H9 (cell line): ENCODE measurements at regions not wholly inside any gene's neighbourhood (a gene's known extent, or its start where the extent isn't known, plus 50 kb on each side); places are given as distances from the start of the nearest gene placed in this dataset.

Experiments
- DNase-seq: peaks from one replicate; pipeline ENCODE4 v3.0.0-alpha.2; 2017
- H2AFZ ChIP-seq: one replicate; pipeline ENCODE4 v1.6.1; 2013; ENCODE audit warnings: mild to moderate bottlenecking, low read length, control low read depth, moderate library complexity
- H2AK5ac ChIP-seq: 2 replicates; pipeline ENCODE4 v1.6.1; 2013; ENCODE audit warnings: low read length, control low read depth, mixed read lengths; ENCODE audit not compliant: insufficient read length
- H2BK120ac ChIP-seq: one replicate; pipeline ENCODE4 v1.6.1; 2013; ENCODE audit warnings: low read depth, mild to moderate bottlenecking, low read length, control low read depth, inconsistent platforms; ENCODE audit not compliant: poor library complexity, severe bottlenecking
- H2BK12ac ChIP-seq: 2 replicates; pipeline ENCODE4 v1.6.1; 2013; ENCODE audit warnings: low read length, control low read depth, mixed read lengths, low read depth; ENCODE audit not compliant: insufficient read length
- H2BK15ac ChIP-seq: 2 replicates; pipeline ENCODE4 v1.6.1; 2013; ENCODE audit warnings: low read depth, low read length, control low read depth
- H2BK20ac ChIP-seq: one replicate; pipeline ENCODE4 v1.6.1; 2013; ENCODE audit warnings: low read depth, mild to moderate bottlenecking, low read length, control low read depth, inconsistent platforms; ENCODE audit not compliant: poor library complexity, severe bottlenecking
- H2BK5ac ChIP-seq: 2 replicates; pipeline ENCODE4 v1.6.1; 2013; ENCODE audit warnings: low read length, control low read depth, mixed read lengths; ENCODE audit not compliant: insufficient read length
- H3K14ac ChIP-seq: 2 replicates; pipeline ENCODE4 v1.6.1; 2013; ENCODE audit warnings: low read length, control low read depth; ENCODE audit not compliant: insufficient read depth
- H3K18ac ChIP-seq: 2 replicates; pipeline ENCODE4 v1.6.1; 2013; ENCODE audit warnings: low read depth, mild to moderate bottlenecking, mixed read lengths, low read length, control low read depth; ENCODE audit not compliant: insufficient read length
- H3K23ac ChIP-seq: 2 replicates; pipeline ENCODE4 v1.6.1; 2013; ENCODE audit warnings: low read length, control low read depth, mixed read lengths, low read depth; ENCODE audit not compliant: insufficient read length
- H3K23me2 ChIP-seq: 2 replicates; pipeline ENCODE4 v1.6.1; 2013; ENCODE audit warnings: low read depth, mild to moderate bottlenecking, mixed read lengths, low read length, control low read depth; ENCODE audit not compliant: insufficient read length, poor library complexity, severe bottlenecking
- H3K27ac ChIP-seq: 2 replicates; pipeline ENCODE4 v1.5.1; 2013; ENCODE audit warnings: low read length, control low read depth, mixed read lengths, low read depth; ENCODE audit not compliant: insufficient read length
- H3K27me3 ChIP-seq: 2 replicates; pipeline ENCODE4 v1.6.1; 2013; ENCODE audit warnings: low read length, control low read depth, inconsistent platforms; ENCODE audit not compliant: insufficient read depth
- H3K4ac ChIP-seq: 2 replicates; pipeline ENCODE4 v1.6.1; 2013; ENCODE audit warnings: low read depth, mild to moderate bottlenecking, control low read depth, inconsistent platforms, low read length, moderate library complexity
- H3K4me1 ChIP-seq: 2 replicates; pipeline ENCODE4 v1.6.1; 2013; ENCODE audit warnings: low read length, control low read depth, inconsistent platforms; ENCODE audit not compliant: insufficient read depth
- H3K4me2 ChIP-seq: 2 replicates; pipeline ENCODE4 v1.6.1; 2013; ENCODE audit warnings: low read length, control low read depth, mixed read lengths; ENCODE audit not compliant: insufficient read length, insufficient read depth
- H3K56ac ChIP-seq: 2 replicates; pipeline ENCODE4 v1.6.1; 2013; ENCODE audit warnings: low read depth, mild to moderate bottlenecking, mixed read lengths, low read length, control low read depth; ENCODE audit not compliant: insufficient read length
- H3K79me1 ChIP-seq: 2 replicates; pipeline ENCODE4 v1.6.1; 2013; ENCODE audit warnings: low read depth, mild to moderate bottlenecking, moderate library complexity, low read length, control low read depth, inconsistent platforms; ENCODE audit not compliant: insufficient read depth, poor library complexity, severe bottlenecking
- H3K79me2 ChIP-seq: 2 replicates; pipeline ENCODE4 v1.6.1; 2013; ENCODE audit warnings: low read length, control low read depth, inconsistent platforms; ENCODE audit not compliant: insufficient read depth
- H3K9ac ChIP-seq: 2 replicates; pipeline ENCODE4 v1.6.1; 2013; ENCODE audit warnings: low read length, control low read depth, mixed read lengths; ENCODE audit not compliant: insufficient read length; ENCODE audit errors: extremely low read depth
- H3K9me3 ChIP-seq: one replicate; pipeline ENCODE4 v1.6.1; 2013; ENCODE audit warnings: low read depth, low read length, inconsistent platforms; ENCODE audit not compliant: control insufficient read depth
- H3T11ph ChIP-seq: one replicate; pipeline ENCODE4 v1.6.1; 2013; ENCODE audit warnings: mild to moderate bottlenecking, low read length, control low read depth, inconsistent platforms
- H4K20me1 ChIP-seq: one replicate; pipeline ENCODE4 v1.6.1; 2013; ENCODE audit not compliant: control insufficient read depth, insufficient read length, insufficient read depth
- H4K5ac ChIP-seq: 2 replicates; pipeline ENCODE4 v1.6.1; 2013; ENCODE audit warnings: low read depth, mild to moderate bottlenecking, mixed read lengths, low read length, control low read depth; ENCODE audit not compliant: insufficient read length
- H4K8ac ChIP-seq: replicated peaks from 2 replicates; pipeline ENCODE4 v1.6.1; 2013; ENCODE audit warnings: low read length, control low read depth, mixed read lengths, low read depth; ENCODE audit not compliant: insufficient read length
- H4K91ac ChIP-seq: 2 replicates; pipeline ENCODE4 v1.6.1; 2013; ENCODE audit warnings: low read depth, mild to moderate bottlenecking, moderate library complexity, mixed read lengths, low read length, control low read depth; ENCODE audit not compliant: insufficient read length
- H3K27ac Mint-ChIP-seq, 3 experiments: 2 replicates in 2 of 3; 3 replicates in 1 of 3; pipeline ENCODE4 v1.8.0; 2020 to 2021; ENCODE audit warnings: mixed read lengths in 3 of 3, mild to moderate bottlenecking in 1 of 3, moderate library complexity in 1 of 3
- H3K27me3 Mint-ChIP-seq: 2 replicates; pipeline ENCODE4 v1.8.0; 2021; ENCODE audit warnings: low read depth, mild to moderate bottlenecking, moderate library complexity, mixed read lengths
- H3K36me3 Mint-ChIP-seq, 3 experiments: 2 replicates in 2 of 3; 3 replicates in 1 of 3; pipeline ENCODE4 v1.8.0; 2020 to 2021; ENCODE audit warnings: low read depth in 3 of 3, mixed read lengths in 3 of 3; ENCODE audit not compliant: insufficient read depth in 1 of 3
- H3K4me1 Mint-ChIP-seq, 2 experiments: 2 replicates each; pipeline ENCODE4 v1.8.0; 2020; ENCODE audit warnings: mixed read lengths in 2 of 2
- H3K4me3 Mint-ChIP-seq, 2 experiments: 2 replicates in 1 of 2; 3 replicates in 1 of 2; pipeline ENCODE4 v1.8.0; 2020 to 2021; ENCODE audit warnings: mild to moderate bottlenecking in 2 of 2, mixed read lengths in 2 of 2, moderate library complexity in 1 of 2
- H3K9me3 Mint-ChIP-seq, 2 experiments: 2 replicates in 1 of 2; 3 replicates in 1 of 2; pipeline ENCODE4 v1.8.0; 2020; ENCODE audit warnings: mild to moderate bottlenecking in 2 of 2, mixed read lengths in 2 of 2, moderate library complexity in 1 of 2
- CTCF ChIP-seq: fragments of 200-600 bp; sonication (generic); conservative IDR thresholded peaks from 3 replicates; pipeline ENCODE4 v1.8.0; 2021; ENCODE audit warnings: antibody characterized with exemption, mild to moderate bottlenecking
- WGBS: extraction: QIAGEN DNeasy Blood & Tissue Kit; methylation state at CpG from one replicate; pipeline ENCODE4 v1.1.7; 2013; ENCODE audit warnings: missing lambda C conversion rate, low lambda C conversion rate, mixed read lengths; ENCODE audit not compliant: insufficient read length; ENCODE audit errors: extremely low coverage; 5-methylcytosine and 5-hydroxymethylcytosine counted together

- H2BK15ac ChIP-seq = no peak overlapping the region
- TF ChIP-seq CTCF = no peak
- WGBS = no CpG with 5 or more reads among the region's 1 CpG
- H3K4me1 ChIP-seq = no peaks in the 10 kb centered on the region
- Mint-ChIP-seq H3K4me1 (peaks cover 0 to 4% of the 10 kb centered on the region in 2 experiments; a peak in 1 of 4 replicates), H3K36me3 (peaks cover 0 to 7% (median 0%) of the 10 kb centered on the region in 3 experiments; a peak in 3 of 7 replicates), H3K27ac (no peak overlapping the region), H3K9me3 (peaks cover 3 to 7% of the 10 kb centered on the region in 2 experiments; a peak in 3 of 5 replicates), H3K27me3 (peaks cover 1% of the 10 kb centered on the region; the same call in 1 of the 2 replicates), H3K4me3 (no peak overlapping the region)
- no peaks in the 10 kb centered on the region for H4K20me1 ChIP-seq
- H3T11ph ChIP-seq = no peak overlapping the region
- H2BK120ac ChIP-seq = no peak overlapping the region
- no peak overlapping the region for H4K5ac ChIP-seq
- no peak for DNase-seq
- H3K23me2 ChIP-seq = no peaks in the 10 kb centered on the region
- H3K14ac ChIP-seq = no peak overlapping the region
- H3K4ac ChIP-seq = no peak overlapping the region
- no peak overlapping the region for H3K9ac ChIP-seq
- H3K23ac ChIP-seq = no peak overlapping the region
- H3K9me3 ChIP-seq = no peaks in the 10 kb centered on the region
- no peak overlapping the region for H3K4me2 ChIP-seq
- H3K27me3 ChIP-seq = no peaks in the 10 kb centered on the region
- no peak overlapping the region for H2BK5ac ChIP-seq
- H3K56ac ChIP-seq = no peak overlapping the region
- no peak overlapping the region for H2BK20ac ChIP-seq
- no peak overlapping the region for H2BK12ac ChIP-seq
- H3K27ac ChIP-seq = no peak overlapping the region
- no peak overlapping the region for H4K8ac ChIP-seq
- H3K18ac ChIP-seq = no peak overlapping the region
- H3K79me2 ChIP-seq = no peaks in the 10 kb centered on the region
- H2AK5ac ChIP-seq = no peak overlapping the region
- no peak overlapping the region for H4K91ac ChIP-seq
- no peaks in the 10 kb centered on the region for H3K79me1 ChIP-seq
- H2AFZ ChIP-seq = no peak overlapping the region
Measured at GRCh38 chr3:69585472-69585871, 153.8 kb upstream of the MITF start.
